Testis (tissue), 2 donors: ENCODE measurements at regions not wholly inside any gene's neighbourhood (a gene's known extent, or its start where the extent isn't known, plus 50 kb on each side); places are given as distances from the start of the nearest gene placed in this dataset.

Experiments used
- DNase-seq: peaks from one replicate; pipeline ENCODE4 v3.0.0-alpha.2; 2019
- H3K27ac ChIP-seq, 2 donors: fragments of 200-600 bp; sonication (generic); one replicate each; pipeline ENCODE4 v1.5.1; 2019
- H3K27me3 ChIP-seq: fragments of 200-600 bp; sonication (generic); one replicate; pipeline ENCODE4 v1.5.1; 2019
- H3K36me3 ChIP-seq: fragments of 200-600 bp; sonication (generic); one replicate; pipeline ENCODE4 v1.5.1; 2017; ENCODE audit warnings: low read depth; ENCODE audit errors: missing control alignments
- H3K4me1 ChIP-seq: fragments of 200-600 bp; sonication (generic); one replicate; pipeline ENCODE4 v1.5.1; 2019
- H3K4me3 ChIP-seq, 2 donors: fragments of 200-600 bp; sonication (generic); one replicate each; pipeline ENCODE4 v1.5.1; 2017 to 2019
- H3K9me3 ChIP-seq: fragments of 200-600 bp; sonication (generic); one replicate; pipeline ENCODE4 v1.5.1; 2017
- POLR2A ChIP-seq: fragments of 450-650 bp; IDR thresholded peaks from one replicate; pipeline ENCODE4 v1.6.1; 2017; ENCODE audit warnings: antibody characterized with exemption, mild to moderate bottlenecking, moderate library complexity
- WGBS, 2 donors: methylation state at CpG; one replicate each; pipeline ENCODE4 v1.1.5; 2018; 5-methylcytosine and 5-hydroxymethylcytosine counted together
- intact Hi-C: fragments of 100-400 bp; cut with DNase I; formaldehyde crosslinking; loops from one replicate; pipeline ENCODE4 v1.15.1; 2023; ENCODE audit warnings: low total_unique reads
- TF ChIP-seq, protein P1 (sequence below), 3 experiments: fragments of 450-650 bp in 2 of 3; fragments of 200-600 bp in 1 of 3; sonication (generic) in 1 of 3; IDR thresholded peaks; one replicate each; pipeline ENCODE4 v1.5.1; 2016 to 2019; ENCODE audit warnings: antibody characterized with exemption in 3 of 3, mild to moderate bottlenecking in 2 of 3, moderate library complexity in 1 of 3

DNA sequence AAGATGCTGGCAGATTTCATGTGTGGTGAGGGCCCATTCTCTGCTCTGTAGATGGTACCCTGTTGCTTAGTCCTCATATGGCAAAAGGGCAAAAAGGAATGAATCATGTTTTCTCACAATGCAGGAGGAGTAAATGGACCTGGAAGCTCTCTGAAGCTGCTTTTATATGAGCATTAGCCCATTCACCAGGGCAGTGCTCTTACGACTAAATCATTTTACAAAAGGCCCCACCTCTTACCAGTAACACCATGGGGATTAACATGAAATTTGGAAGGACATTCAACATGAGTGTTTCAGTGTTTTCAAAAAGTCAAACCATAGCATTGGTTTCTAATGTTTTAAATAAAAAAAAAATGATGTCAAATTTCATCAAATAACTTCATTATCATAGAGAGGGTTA lies 495.7 kb upstream of the CBLB start:
- no peak overlapping the region for H3K4me3 ChIP-seq
- no peaks in the 10 kb centered on the region for H3K27me3 ChIP-seq
- H3K36me3 ChIP-seq = no peaks in the 10 kb centered on the region
- no peak overlapping the region for H3K27ac ChIP-seq
- no peaks in the 10 kb centered on the region for H3K4me1 ChIP-seq
- WGBS, 2 donors = 87 to 96% methylated on average over 1 of the region's 1 CpG
- TF ChIP-seq, protein P1, sequence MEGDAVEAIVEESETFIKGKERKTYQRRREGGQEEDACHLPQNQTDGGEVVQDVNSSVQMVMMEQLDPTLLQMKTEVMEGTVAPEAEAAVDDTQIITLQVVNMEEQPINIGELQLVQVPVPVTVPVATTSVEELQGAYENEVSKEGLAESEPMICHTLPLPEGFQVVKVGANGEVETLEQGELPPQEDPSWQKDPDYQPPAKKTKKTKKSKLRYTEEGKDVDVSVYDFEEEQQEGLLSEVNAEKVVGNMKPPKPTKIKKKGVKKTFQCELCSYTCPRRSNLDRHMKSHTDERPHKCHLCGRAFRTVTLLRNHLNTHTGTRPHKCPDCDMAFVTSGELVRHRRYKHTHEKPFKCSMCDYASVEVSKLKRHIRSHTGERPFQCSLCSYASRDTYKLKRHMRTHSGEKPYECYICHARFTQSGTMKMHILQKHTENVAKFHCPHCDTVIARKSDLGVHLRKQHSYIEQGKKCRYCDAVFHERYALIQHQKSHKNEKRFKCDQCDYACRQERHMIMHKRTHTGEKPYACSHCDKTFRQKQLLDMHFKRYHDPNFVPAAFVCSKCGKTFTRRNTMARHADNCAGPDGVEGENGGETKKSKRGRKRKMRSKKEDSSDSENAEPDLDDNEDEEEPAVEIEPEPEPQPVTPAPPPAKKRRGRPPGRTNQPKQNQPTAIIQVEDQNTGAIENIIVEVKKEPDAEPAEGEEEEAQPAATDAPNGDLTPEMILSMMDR (IDR thresholded peaks at IDR 0.05) = no peak
- TF ChIP-seq POLR2A = no peak
- DNase-seq = no peak
- intact Hi-C loops = no loop called here
- H3K9me3 ChIP-seq = no peaks in the 10 kb centered on the region

DNA sequence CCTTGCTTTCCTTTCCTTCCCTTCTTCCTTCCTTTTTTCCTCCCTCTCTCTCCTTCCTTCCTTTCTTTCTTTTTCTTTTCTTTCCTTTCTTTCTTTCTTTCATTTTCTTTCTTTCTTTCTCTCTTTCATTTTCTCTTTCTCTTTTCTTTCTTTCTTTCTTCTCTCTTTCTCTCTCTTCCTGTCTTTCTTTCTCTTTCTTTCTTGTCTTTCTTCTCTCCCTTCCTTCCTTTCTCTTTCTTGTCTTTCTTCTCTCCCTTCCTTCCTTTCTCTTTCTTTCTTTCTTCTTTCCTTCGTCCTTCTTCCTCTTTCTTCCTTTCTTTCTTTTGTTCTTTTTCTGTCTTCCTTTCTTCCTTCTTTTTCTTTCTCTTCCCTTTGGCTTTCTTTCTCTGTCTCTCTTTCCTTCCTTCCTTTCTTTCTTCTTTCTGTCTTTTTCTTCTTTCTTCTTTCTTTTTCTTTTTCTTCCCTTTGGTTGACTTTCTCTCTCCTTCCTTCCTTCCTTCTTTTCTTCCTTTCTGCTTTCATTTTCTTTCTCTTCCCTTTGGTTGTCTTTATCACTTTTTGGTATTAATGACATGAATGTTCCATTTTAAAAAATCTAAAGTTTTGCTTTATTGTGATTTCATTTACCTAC lies 496.4 kb upstream of the CBLB start:
- Histone ChIP-seq H3K4me3 (no peak overlapping the region), H3K36me3 (no peaks in the 10 kb centered on the region), H3K4me1 (no peaks in the 10 kb centered on the region), H3K27me3 (no peaks in the 10 kb centered on the region), H3K27ac (no peak overlapping the region), H3K9me3 (no peaks in the 10 kb centered on the region)
- intact Hi-C loops = no loop called here
- DNase-seq = no peak
- WGBS, 2 donors = 100% methylated on average over 1 of the region's 1 CpG
- TF ChIP-seq, protein P1 (IDR thresholded peaks at IDR 0.05) = no peak
- TF ChIP-seq POLR2A = no peak

DNA sequence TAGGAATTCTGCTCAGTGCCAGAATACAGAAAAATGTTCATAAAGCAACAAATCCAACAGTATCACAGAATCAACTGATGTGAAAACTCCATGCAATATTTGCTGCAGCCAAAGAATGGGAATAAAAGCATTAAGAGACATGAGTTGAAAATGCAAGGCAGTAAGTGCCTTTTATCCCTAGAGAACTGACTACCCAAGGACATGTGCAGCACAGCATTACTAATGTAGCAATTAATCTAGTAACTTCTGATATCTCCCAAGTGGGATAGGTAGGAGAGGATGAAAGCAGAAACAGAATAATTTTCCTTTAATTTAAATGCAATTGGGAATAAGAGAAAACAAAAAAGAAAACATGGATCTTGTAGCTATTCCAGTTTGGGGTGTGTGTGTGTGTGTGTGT lies 497.5 kb upstream of the CBLB start:
- Histone ChIP-seq H3K4me1 (no peaks in the 10 kb centered on the region), H3K36me3 (no peaks in the 10 kb centered on the region), H3K4me3 (no peak overlapping the region), H3K9me3 (no peaks in the 10 kb centered on the region), H3K27ac (no peak overlapping the region), H3K27me3 (no peaks in the 10 kb centered on the region)
- DNase-seq = no peak
- no peak for TF ChIP-seq POLR2A
- TF ChIP-seq, protein P1 (IDR thresholded peaks at IDR 0.05) = no peak
- intact Hi-C loops = no loop called here

DNA sequence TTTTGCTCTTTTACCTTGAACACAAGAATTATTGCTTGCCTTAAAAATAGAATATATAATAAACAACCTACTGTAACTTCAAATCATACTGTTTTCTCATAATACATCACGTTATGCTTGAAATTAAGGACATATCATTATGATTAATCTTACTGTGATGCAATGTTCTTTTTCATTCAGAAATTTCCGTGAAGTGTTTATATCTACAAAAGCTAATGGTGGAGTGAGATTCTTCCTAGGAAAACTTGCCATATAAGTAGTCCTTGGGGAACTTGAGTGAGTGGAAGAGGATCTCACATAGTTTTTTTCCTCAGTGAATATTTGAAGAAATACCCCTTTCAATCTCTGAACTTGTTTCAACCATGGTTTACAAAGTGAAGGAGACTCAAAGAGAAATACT lies 498.7 kb upstream of the CBLB start:
- intact Hi-C loops = no loop called here
- H3K9me3 ChIP-seq = no peaks in the 10 kb centered on the region
- H3K4me3 ChIP-seq = no peak overlapping the region
- no peak overlapping the region for H3K27ac ChIP-seq
- TF ChIP-seq, protein P1 (IDR thresholded peaks at IDR 0.05) = no peak
- no peak for TF ChIP-seq POLR2A
- no peaks in the 10 kb centered on the region for H3K36me3 ChIP-seq
- no peaks in the 10 kb centered on the region for H3K4me1 ChIP-seq
- WGBS, 2 donors = 59 to 77% methylated on average over 2 of the region's 2 CpGs
- DNase-seq = no peak
- no peaks in the 10 kb centered on the region for H3K27me3 ChIP-seq

DNA sequence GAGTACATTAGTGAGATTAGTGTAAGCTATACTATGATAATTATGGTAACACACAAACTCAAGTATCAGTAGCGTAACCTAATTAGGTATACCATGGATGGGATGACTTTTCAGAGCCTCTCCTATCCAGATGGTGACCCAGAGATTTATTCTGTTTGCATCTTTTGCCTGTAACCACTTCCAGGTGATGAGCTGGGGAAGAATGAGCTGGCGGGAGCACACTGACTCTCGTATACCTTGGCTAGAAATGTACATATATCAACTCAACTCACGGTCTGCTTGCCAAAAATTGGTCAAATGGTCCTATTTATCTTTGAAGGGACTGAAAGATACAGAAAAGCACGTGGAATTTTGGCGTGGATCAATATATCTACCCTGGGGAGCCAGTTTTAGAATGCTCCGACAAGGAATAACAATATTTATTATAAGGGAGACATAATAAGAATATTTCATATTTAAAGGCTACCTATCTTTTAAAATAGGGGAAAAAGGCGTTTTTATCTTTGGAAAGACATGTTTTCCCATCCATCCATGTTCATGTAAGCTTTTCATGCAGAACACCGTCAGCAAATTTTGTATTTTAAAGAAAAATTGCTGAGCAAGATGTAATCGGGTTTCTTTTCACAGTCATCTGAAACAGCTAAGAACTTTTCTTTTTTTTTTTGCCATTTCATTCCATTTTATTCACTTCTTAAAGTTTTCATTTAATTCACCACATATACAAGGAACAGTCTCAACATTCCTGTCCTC lies 502.6 kb upstream of the CBLB start:
- no peaks in the 10 kb centered on the region for H3K27me3 ChIP-seq
- no peaks in the 10 kb centered on the region for H3K36me3 ChIP-seq
- intact Hi-C loops = no loop called here

More for the DNA sequence above, 502.6 kb upstream of the CBLB start:
- Histone ChIP-seq H3K4me1 (no peaks in the 10 kb centered on the region), H3K4me3 (no peak overlapping the region), H3K9me3 (no peaks in the 10 kb centered on the region), H3K27ac (no peak overlapping the region)
- no peak for TF ChIP-seq POLR2A
- TF ChIP-seq, protein P1 (IDR thresholded peaks at IDR 0.05) = no peak
- WGBS, 2 donors = 81 to 85% methylated on average over 10 of the region's 10 CpGs
- DNase-seq = no peak
